ENCODE measurements at regions not wholly inside any gene's neighbourhood (a gene's known extent, or its start where the extent isn't known, plus 50 kb on each side); places are given as distances from the start of the nearest gene placed in this dataset.

DNA sequence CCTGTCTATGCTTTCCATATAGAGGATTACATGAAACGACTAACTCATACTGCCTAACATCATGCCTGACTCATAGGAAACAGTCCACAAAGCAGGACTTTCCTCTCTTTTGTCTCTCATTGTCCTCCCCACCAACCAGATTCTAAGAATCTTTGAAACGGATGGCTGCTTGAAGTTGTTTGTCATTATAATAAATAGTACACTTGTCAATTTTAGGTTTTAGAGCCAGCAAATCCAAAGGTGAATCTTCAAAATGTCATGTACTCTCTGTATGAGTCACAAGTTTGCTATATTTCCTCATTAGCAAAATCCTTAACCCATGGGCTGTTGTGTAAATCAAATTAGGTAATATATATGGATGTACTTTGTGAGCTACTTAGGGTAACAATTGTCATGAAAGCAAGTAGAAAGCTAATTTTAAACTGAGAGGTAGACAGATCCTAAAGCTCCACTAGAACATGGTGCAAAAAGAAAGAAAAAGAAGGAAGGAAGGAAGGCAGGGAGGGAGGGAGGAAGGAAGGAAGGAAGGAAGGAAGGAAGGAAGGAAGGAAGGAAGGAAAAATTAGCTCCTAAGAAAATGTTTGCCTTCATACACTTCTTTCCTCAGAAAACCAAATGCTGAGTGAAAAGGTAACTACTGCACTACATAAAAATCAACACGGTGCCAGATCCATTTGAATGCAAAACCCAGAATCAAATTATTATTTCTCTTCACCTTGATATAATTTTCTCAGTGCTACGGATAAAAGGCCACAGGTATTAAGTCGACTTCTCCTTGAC lies 129.5 kb upstream of the PRMT6 start:
- in situ Hi-C loops (cut with HindIII; ENCODE audit: low pct_unique_long_range_greater_than_20kb, low sequenced_read_pairs) (no loop called here), intact Hi-C loops (cut with micrococcal nuclease; ENCODE audit: unreplicated experiment) (no loop called here)
- ChIA-PET CTCF (no interaction called here), POLR2A (no interaction called here)
- no TSS peak for BruUV-seq (replicated peaks)
- no peak for ATAC-seq
- Histone ChIP-seq H3K4me1 (ENCODE audit: control insufficient read depth, insufficient read depth, low read length) (no peaks in the 10 kb centered on the region), H3K27ac (ENCODE audit: low read length) (no peak overlapping the region), H3K36me3 (ENCODE audit: control insufficient read depth, insufficient read depth, low read length) (no peaks in the 10 kb centered on the region), H3K27me3 (ENCODE audit: control insufficient read depth, insufficient read depth, low read length) (no peaks in the 10 kb centered on the region), H3K4me3 (ENCODE audit: low read depth in 2 of 2, low read length in 2 of 2) (no peak overlapping the region), H3K9me3 (ENCODE audit: control insufficient read depth, insufficient read depth, low read depth, low read length) (no peaks in the 10 kb centered on the region)
- TF ChIP-seq POLR2AphosphoS5 (IDR thresholded peaks at IDR 0.05; ENCODE audit: low read depth, low read length) (no peak), SIN3A (IDR thresholded peaks at IDR 0.05; ENCODE audit: borderline replicate concordance, insufficient read depth, low read depth, low read length) (no peak), TCF7L2 (IDR thresholded peaks at IDR 0.05; ENCODE audit: low read depth, low read length) (no peak)
- TF ChIP-seq, protein P1, sequence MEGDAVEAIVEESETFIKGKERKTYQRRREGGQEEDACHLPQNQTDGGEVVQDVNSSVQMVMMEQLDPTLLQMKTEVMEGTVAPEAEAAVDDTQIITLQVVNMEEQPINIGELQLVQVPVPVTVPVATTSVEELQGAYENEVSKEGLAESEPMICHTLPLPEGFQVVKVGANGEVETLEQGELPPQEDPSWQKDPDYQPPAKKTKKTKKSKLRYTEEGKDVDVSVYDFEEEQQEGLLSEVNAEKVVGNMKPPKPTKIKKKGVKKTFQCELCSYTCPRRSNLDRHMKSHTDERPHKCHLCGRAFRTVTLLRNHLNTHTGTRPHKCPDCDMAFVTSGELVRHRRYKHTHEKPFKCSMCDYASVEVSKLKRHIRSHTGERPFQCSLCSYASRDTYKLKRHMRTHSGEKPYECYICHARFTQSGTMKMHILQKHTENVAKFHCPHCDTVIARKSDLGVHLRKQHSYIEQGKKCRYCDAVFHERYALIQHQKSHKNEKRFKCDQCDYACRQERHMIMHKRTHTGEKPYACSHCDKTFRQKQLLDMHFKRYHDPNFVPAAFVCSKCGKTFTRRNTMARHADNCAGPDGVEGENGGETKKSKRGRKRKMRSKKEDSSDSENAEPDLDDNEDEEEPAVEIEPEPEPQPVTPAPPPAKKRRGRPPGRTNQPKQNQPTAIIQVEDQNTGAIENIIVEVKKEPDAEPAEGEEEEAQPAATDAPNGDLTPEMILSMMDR (IDR thresholded peaks at IDR 0.05) = no peak
- TF ChIP-seq, protein P2, sequence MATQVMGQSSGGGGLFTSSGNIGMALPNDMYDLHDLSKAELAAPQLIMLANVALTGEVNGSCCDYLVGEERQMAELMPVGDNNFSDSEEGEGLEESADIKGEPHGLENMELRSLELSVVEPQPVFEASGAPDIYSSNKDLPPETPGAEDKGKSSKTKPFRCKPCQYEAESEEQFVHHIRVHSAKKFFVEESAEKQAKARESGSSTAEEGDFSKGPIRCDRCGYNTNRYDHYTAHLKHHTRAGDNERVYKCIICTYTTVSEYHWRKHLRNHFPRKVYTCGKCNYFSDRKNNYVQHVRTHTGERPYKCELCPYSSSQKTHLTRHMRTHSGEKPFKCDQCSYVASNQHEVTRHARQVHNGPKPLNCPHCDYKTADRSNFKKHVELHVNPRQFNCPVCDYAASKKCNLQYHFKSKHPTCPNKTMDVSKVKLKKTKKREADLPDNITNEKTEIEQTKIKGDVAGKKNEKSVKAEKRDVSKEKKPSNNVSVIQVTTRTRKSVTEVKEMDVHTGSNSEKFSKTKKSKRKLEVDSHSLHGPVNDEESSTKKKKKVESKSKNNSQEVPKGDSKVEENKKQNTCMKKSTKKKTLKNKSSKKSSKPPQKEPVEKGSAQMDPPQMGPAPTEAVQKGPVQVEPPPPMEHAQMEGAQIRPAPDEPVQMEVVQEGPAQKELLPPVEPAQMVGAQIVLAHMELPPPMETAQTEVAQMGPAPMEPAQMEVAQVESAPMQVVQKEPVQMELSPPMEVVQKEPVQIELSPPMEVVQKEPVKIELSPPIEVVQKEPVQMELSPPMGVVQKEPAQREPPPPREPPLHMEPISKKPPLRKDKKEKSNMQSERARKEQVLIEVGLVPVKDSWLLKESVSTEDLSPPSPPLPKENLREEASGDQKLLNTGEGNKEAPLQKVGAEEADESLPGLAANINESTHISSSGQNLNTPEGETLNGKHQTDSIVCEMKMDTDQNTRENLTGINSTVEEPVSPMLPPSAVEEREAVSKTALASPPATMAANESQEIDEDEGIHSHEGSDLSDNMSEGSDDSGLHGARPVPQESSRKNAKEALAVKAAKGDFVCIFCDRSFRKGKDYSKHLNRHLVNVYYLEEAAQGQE (IDR thresholded peaks at IDR 0.05; ENCODE audit: insufficient read depth in 1 of 2, low read depth in 2 of 2, low read length in 1 of 2) = no peak
- no peak for DNase-seq (ENCODE audit: low read depth, low spot score)

DNA sequence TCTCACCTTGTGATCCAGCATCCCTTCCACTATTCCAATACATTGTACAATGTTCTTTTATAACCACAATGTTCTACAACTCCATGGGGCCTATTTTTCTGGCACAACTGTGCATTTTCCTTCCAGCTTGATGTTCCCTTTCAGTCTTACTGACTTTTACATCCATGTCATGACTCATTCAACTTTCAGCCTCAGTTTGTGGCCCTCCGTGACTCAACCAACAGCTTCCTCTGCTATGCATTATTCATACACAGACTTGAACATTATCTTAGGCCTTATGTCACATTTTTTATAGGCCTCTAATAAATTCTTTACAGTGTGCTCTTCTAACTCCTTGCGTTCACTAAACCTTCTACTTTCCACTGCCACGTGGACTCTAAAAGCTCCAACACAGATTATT lies 119.4 kb upstream of the PRMT6 start:
- intact Hi-C loops (cut with micrococcal nuclease; ENCODE audit: unreplicated experiment) = no loop called here
- Histone ChIP-seq H3K4me1 (ENCODE audit: control insufficient read depth, insufficient read depth, low read length) (no peaks in the 10 kb centered on the region), H3K9me3 (ENCODE audit: control insufficient read depth, insufficient read depth, low read depth, low read length) (no peaks in the 10 kb centered on the region), H3K27ac (ENCODE audit: low read length) (no peak overlapping the region), H3K36me3 (ENCODE audit: control insufficient read depth, insufficient read depth, low read length) (no peaks in the 10 kb centered on the region), H3K4me3 (ENCODE audit: low read depth in 2 of 2, low read length in 2 of 2) (no peak overlapping the region), H3K27me3 (ENCODE audit: control insufficient read depth, insufficient read depth, low read length) (no peaks in the 10 kb centered on the region)
- CTCF ChIA-PET = no interaction called here
- no TSS peak for BruUV-seq (replicated peaks)
- POLR2A ChIA-PET = no interaction called here
- ATAC-seq = no peak
- no peak for DNase-seq (ENCODE audit: low read depth, low spot score)
- TF ChIP-seq, protein P2 (IDR thresholded peaks at IDR 0.05; ENCODE audit: insufficient read depth in 1 of 2, low read depth in 2 of 2, low read length in 1 of 2) = no peak
- TF ChIP-seq TCF7L2 (IDR thresholded peaks at IDR 0.05; ENCODE audit: low read depth, low read length) (no peak), SIN3A (IDR thresholded peaks at IDR 0.05; ENCODE audit: borderline replicate concordance, insufficient read depth, low read depth, low read length) (no peak), POLR2AphosphoS5 (IDR thresholded peaks at IDR 0.05; ENCODE audit: low read depth, low read length) (no peak)
- TF ChIP-seq, protein P1 (IDR thresholded peaks at IDR 0.05) = no peak
- in situ Hi-C loops (cut with HindIII; ENCODE audit: low pct_unique_long_range_greater_than_20kb, low sequenced_read_pairs) = no loop called here

All from Panc1 (cell line).